SU-DHL-6 (cell line): ENCODE measurements at regions not wholly inside any gene's neighbourhood (a gene's known extent, or its start where the extent isn't known, plus 50 kb on each side); places are given as distances from the start of the nearest gene placed in this dataset.

ENCODE experiments used
- EZH2phosphoT487 ChIP-seq: fragments of 200-600 bp; sonication (generic), shearing (Covaris generic); conservative IDR thresholded peaks from 2 replicates; pipeline ENCODE4 v1.6.1; 2018; ENCODE audit warnings: mild to moderate bottlenecking, antibody characterized with exemption, low read length, moderate library complexity, mixed read lengths
- TF ChIP-seq, protein P1 (sequence below): fragments of 200-600 bp; sonication (generic); IDR thresholded peaks from one replicate; pipeline ENCODE4 v1.5.1; 2017; ENCODE audit warnings: antibody characterized with exemption, mild to moderate bottlenecking, low read length, moderate library complexity; ENCODE audit not compliant: insufficient read depth, poor library complexity, severe bottlenecking

- TF ChIP-seq, protein P1, sequence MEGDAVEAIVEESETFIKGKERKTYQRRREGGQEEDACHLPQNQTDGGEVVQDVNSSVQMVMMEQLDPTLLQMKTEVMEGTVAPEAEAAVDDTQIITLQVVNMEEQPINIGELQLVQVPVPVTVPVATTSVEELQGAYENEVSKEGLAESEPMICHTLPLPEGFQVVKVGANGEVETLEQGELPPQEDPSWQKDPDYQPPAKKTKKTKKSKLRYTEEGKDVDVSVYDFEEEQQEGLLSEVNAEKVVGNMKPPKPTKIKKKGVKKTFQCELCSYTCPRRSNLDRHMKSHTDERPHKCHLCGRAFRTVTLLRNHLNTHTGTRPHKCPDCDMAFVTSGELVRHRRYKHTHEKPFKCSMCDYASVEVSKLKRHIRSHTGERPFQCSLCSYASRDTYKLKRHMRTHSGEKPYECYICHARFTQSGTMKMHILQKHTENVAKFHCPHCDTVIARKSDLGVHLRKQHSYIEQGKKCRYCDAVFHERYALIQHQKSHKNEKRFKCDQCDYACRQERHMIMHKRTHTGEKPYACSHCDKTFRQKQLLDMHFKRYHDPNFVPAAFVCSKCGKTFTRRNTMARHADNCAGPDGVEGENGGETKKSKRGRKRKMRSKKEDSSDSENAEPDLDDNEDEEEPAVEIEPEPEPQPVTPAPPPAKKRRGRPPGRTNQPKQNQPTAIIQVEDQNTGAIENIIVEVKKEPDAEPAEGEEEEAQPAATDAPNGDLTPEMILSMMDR, result no peak
- TF ChIP-seq EZH2phosphoT487, result no peak
Measured at GRCh38 chr2:145260081-145260480, 740.2 kb upstream of the ZEB2 start.
